SK-N-SH (cell line): ENCODE measurements at regions not wholly inside any gene's neighbourhood (a gene's known extent, or its start where the extent isn't known, plus 50 kb on each side); places are given as distances from the start of the nearest gene placed in this dataset.

ENCODE experiments used
- CTCF ChIA-PET: fragments of 300-600, 350-600 bp; formaldehyde crosslinking; extraction: SDS; loops from one replicate; lab custom pipeline; 2021; lab: Yijun Ruan, JAX
- POLR2A ChIA-PET: fragments of 350-600 bp; sonication (Branson Sonifier 250); formaldehyde crosslinking; extraction: SDS; loops from one replicate; lab custom pipeline; 2020; ENCODE audit warnings: antibody characterized with exemption, inconsistent platforms; lab: Yijun Ruan, JAX
- DNase-seq: peaks from one replicate; pipeline ENCODE4 v3.0.0; 2012
- H2AFZ ChIP-seq: fragments of 200-600 bp; sonication (generic); 2 replicates; pipeline ENCODE4 v1.8.1; 2016; ENCODE audit warnings: antibody characterized with exemption, mild to moderate bottlenecking, low read depth
- H3F3A ChIP-seq: fragments of 200-600 bp; sonication (generic); replicated peaks from 2 replicates; pipeline ENCODE3; 2016; ENCODE audit warnings: antibody characterized with exemption, mild to moderate bottlenecking; ENCODE audit not compliant: insufficient read depth
- H3K27ac ChIP-seq, 2 experiments: fragments of 200-500 bp in 1 of 2; fragments of 200-600 bp in 1 of 2; sonication (Bioruptor generic) in 1 of 2; sonication (generic), shearing (Covaris generic) in 1 of 2; 2 replicates each; pipeline versions ENCODE4 v1.5.1 to v1.6.1; 2014 to 2016; ENCODE audit warnings: low read depth in 2 of 2, inconsistent platforms in 1 of 2, low read length in 1 of 2, mild to moderate bottlenecking in 1 of 2, mixed read lengths in 1 of 2
- H3K27me3 ChIP-seq: fragments of 200-600 bp; sonication (generic), shearing (Covaris generic); 2 replicates; pipeline ENCODE4 v1.6.1; 2016; ENCODE audit warnings: mixed run types; ENCODE audit not compliant: insufficient read depth
- H3K36me3 ChIP-seq, 2 experiments: fragments of 200-500 bp in 1 of 2; fragments of 200-600 bp in 1 of 2; sonication (Bioruptor generic) in 1 of 2; sonication (generic) in 1 of 2; replicated peaks in 1 of 2; 2 replicates each; pipeline versions ENCODE3 to v1.5.1; 2014 to 2016; ENCODE audit warnings: low read length in 1 of 2, mild to moderate bottlenecking in 1 of 2; ENCODE audit not compliant: insufficient read depth in 2 of 2, control insufficient read depth in 1 of 2
- H3K4me1 ChIP-seq, 2 experiments: fragments of 200-500 bp in 1 of 2; fragments of 200-600 bp in 1 of 2; sonication (Bioruptor generic) in 1 of 2; sonication (generic), shearing (Covaris generic) in 1 of 2; 2 replicates each; pipeline versions ENCODE4 v1.5.1 to v1.6.1; 2014 to 2016; ENCODE audit warnings: low read depth in 1 of 2, low read length in 1 of 2, mixed run types in 1 of 2; ENCODE audit not compliant: insufficient read depth in 2 of 2, control insufficient read depth in 1 of 2
- H3K4me2 ChIP-seq: fragments of 200-600 bp; sonication (generic), shearing (Covaris generic); 2 replicates; pipeline ENCODE4 v1.6.1; 2017; ENCODE audit warnings: mixed run types
- H3K4me3 ChIP-seq, 2 experiments: fragments of 200-500 bp in 1 of 2; fragments of 200-600 bp in 1 of 2; sonication (Bioruptor generic) in 1 of 2; sonication (generic), shearing (Covaris generic) in 1 of 2; 2 replicates each; pipeline versions ENCODE4 v1.5.1 to v1.8.1; 2014 to 2016; ENCODE audit warnings: low read depth in 2 of 2, inconsistent platforms in 1 of 2, low read length in 1 of 2, mild to moderate bottlenecking in 1 of 2, mixed read lengths in 1 of 2, moderate library complexity in 1 of 2
- H3K79me2 ChIP-seq: fragments of 200-600 bp; sonication (generic); 2 replicates; pipeline ENCODE4 v1.8.1; 2017; ENCODE audit warnings: mild to moderate bottlenecking; ENCODE audit not compliant: insufficient read depth
- H3K9ac ChIP-seq: fragments of 200-600 bp; sonication (generic); 2 replicates; pipeline ENCODE4 v1.6.1; 2017; ENCODE audit warnings: mixed run types
- H3K9me2 ChIP-seq: fragments of 200-600 bp; sonication (generic); 2 replicates; pipeline ENCODE4 v1.6.1; 2017; ENCODE audit warnings: mixed run types
- H3K9me3 ChIP-seq: fragments of 200-600 bp; sonication (generic); 2 replicates; pipeline ENCODE4 v1.6.1; 2017; ENCODE audit warnings: mixed run types, mild to moderate bottlenecking, moderate library complexity
- H4K20me1 ChIP-seq: fragments of 200-600 bp; sonication (generic); 2 replicates; pipeline ENCODE4 v1.6.1; 2017; ENCODE audit warnings: mild to moderate bottlenecking, mixed run types; ENCODE audit not compliant: insufficient read depth
- CTCF ChIP-seq: fragments of 200-600 bp; sonication (generic); IDR thresholded peaks from 2 replicates; pipeline ENCODE4 v1.6.1; 2017; ENCODE audit warnings: antibody characterized with exemption, mild to moderate bottlenecking, moderate library complexity
- FOXM1 ChIP-seq: IDR thresholded peaks from 2 replicates; pipeline ENCODE4 v1.4.0; 2012; ENCODE audit warnings: low read depth, mild to moderate bottlenecking
- MEF2A ChIP-seq: IDR thresholded peaks from 2 replicates; pipeline ENCODE4 v1.4.0; 2012; ENCODE audit warnings: low read depth, borderline replicate concordance
- POLR2AphosphoS5 ChIP-seq: IDR thresholded peaks from 2 replicates; pipeline ENCODE4 v1.6.1; 2012; ENCODE audit warnings: low read depth, low read length
- RAD21 ChIP-seq: IDR thresholded peaks from 2 replicates; pipeline ENCODE4 v1.6.1; 2012; ENCODE audit warnings: mild to moderate bottlenecking, low read length
- RXRA ChIP-seq: IDR thresholded peaks from 2 replicates; pipeline ENCODE4 v1.4.0; 2012; ENCODE audit warnings: low read depth, mild to moderate bottlenecking, borderline replicate concordance
- SMC3 ChIP-seq: IDR thresholded peaks from 2 replicates; pipeline ENCODE4 v1.6.1; 2012; ENCODE audit warnings: low read depth, low read length, improper control_type of control experiment
- WGBS: methylation state at CpG from one replicate; pipeline ENCODE4 v1.1.6; 2017; ENCODE audit warnings: low lambda C conversion rate; 5-methylcytosine and 5-hydroxymethylcytosine counted together
- TF ChIP-seq, protein P1 (sequence below): IDR thresholded peaks from 2 replicates; pipeline ENCODE4 v1.6.1; 2012; ENCODE audit warnings: mild to moderate bottlenecking, low read depth, low read length, moderate library complexity
- TF ChIP-seq, protein P2 (sequence below): IDR thresholded peaks from 2 replicates; pipeline ENCODE4 v1.4.0; 2012; ENCODE audit warnings: low read depth, borderline replicate concordance

DNA sequence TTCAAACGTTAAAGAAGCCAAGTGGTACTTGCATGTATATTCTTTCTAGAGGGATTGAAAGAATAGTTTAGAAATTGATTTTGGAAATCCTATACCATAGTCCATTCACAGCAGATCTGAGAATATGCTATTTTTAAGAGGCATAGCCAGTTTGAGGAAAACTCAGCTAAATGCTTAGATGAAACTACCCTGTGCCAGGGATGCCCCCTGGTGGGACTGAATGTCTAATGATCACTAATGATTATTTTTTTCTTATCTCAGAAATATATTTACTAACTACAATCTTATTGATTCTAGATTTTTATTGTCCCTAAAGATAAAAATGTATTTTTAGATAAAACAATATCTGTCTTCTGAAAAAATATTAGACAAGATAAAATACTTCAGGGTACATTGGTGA is 844.9 kb upstream of the PHF14 start:
- TF ChIP-seq RAD21, result peak; percentile 91
- TF ChIP-seq, protein P1, sequence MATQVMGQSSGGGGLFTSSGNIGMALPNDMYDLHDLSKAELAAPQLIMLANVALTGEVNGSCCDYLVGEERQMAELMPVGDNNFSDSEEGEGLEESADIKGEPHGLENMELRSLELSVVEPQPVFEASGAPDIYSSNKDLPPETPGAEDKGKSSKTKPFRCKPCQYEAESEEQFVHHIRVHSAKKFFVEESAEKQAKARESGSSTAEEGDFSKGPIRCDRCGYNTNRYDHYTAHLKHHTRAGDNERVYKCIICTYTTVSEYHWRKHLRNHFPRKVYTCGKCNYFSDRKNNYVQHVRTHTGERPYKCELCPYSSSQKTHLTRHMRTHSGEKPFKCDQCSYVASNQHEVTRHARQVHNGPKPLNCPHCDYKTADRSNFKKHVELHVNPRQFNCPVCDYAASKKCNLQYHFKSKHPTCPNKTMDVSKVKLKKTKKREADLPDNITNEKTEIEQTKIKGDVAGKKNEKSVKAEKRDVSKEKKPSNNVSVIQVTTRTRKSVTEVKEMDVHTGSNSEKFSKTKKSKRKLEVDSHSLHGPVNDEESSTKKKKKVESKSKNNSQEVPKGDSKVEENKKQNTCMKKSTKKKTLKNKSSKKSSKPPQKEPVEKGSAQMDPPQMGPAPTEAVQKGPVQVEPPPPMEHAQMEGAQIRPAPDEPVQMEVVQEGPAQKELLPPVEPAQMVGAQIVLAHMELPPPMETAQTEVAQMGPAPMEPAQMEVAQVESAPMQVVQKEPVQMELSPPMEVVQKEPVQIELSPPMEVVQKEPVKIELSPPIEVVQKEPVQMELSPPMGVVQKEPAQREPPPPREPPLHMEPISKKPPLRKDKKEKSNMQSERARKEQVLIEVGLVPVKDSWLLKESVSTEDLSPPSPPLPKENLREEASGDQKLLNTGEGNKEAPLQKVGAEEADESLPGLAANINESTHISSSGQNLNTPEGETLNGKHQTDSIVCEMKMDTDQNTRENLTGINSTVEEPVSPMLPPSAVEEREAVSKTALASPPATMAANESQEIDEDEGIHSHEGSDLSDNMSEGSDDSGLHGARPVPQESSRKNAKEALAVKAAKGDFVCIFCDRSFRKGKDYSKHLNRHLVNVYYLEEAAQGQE, result no peak
- TF ChIP-seq SMC3, result peak; percentile 71
- TF ChIP-seq, protein P2, sequence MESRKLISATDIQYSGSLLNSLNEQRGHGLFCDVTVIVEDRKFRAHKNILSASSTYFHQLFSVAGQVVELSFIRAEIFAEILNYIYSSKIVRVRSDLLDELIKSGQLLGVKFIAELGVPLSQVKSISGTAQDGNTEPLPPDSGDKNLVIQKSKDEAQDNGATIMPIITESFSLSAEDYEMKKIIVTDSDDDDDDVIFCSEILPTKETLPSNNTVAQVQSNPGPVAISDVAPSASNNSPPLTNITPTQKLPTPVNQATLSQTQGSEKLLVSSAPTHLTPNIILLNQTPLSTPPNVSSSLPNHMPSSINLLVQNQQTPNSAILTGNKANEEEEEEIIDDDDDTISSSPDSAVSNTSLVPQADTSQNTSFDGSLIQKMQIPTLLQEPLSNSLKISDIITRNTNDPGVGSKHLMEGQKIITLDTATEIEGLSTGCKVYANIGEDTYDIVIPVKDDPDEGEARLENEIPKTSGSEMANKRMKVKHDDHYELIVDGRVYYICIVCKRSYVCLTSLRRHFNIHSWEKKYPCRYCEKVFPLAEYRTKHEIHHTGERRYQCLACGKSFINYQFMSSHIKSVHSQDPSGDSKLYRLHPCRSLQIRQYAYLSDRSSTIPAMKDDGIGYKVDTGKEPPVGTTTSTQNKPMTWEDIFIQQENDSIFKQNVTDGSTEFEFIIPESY, result no peak
- TF ChIP-seq MEF2A, result no peak
- TF ChIP-seq POLR2AphosphoS5, result no peak
- no peak for TF ChIP-seq RXRA
- no peak for TF ChIP-seq FOXM1
- TF ChIP-seq CTCF, result peak; percentile 45
- ChIA-PET CTCF (interaction anchor here (0.6 to 1.0 kb wide), 11 partner anchors 11 to 1711 kb away, joined by 3 to 7 read pairs (median 4); no protein-coding TSS in a partner anchor), POLR2A (no interaction called here)
- no peaks in the 10 kb centered on the region for H3K9me2 ChIP-seq
- H4K20me1 ChIP-seq, result no peaks in the 10 kb centered on the region
- no peaks in the 10 kb centered on the region for H3K79me2 ChIP-seq
- peaks cover 0 to 2% of the 10 kb centered on the region in 2 experiments; a peak in 1 of 4 replicates for H3K4me1 ChIP-seq
- no peaks in the 10 kb centered on the region for H3K27me3 ChIP-seq
- H3K36me3 ChIP-seq, result no peaks in the 10 kb centered on the region
- H3K4me3 ChIP-seq, result no peak overlapping the region
- no peak overlapping the region for H3K27ac ChIP-seq
- no peak overlapping the region for H2AFZ ChIP-seq
- peak; percentile 32 for DNase-seq
- no peak overlapping the region for H3K4me2 ChIP-seq
- WGBS, result 53% methylated on average over 1 of the region's 1 CpG
- no peaks in the 10 kb centered on the region for H3F3A ChIP-seq
- no peak overlapping the region for H3K9ac ChIP-seq
- H3K9me3 ChIP-seq, result no peaks in the 10 kb centered on the region; the same call in 1 of the 2 replicates
